AG04449 (cell line): ENCODE measurements at regions not wholly inside any gene's neighbourhood (a gene's known extent, or its start where the extent isn't known, plus 50 kb on each side); places are given as distances from the start of the nearest gene placed in this dataset.
"Not testable (repeated sequence)": the region's sequence is repeated elsewhere in the genome, so short reads cannot be mapped to it uniquely, and the experiment has no call there.

Source experiments
- CTCF ChIA-PET: fragments of 350-600 bp; formaldehyde crosslinking; extraction: SDS; loops from one replicate; lab custom pipeline; 2021; ENCODE audit warnings: antibody characterized with exemption; lab: Yijun Ruan, JAX
- POLR2A ChIA-PET: fragments of 400-600, 350-600 bp; formaldehyde crosslinking; extraction: SDS; loops from one replicate; lab custom pipeline; 2020; ENCODE audit warnings: antibody characterized with exemption, inconsistent platforms; lab: Yijun Ruan, JAX
- DNase-seq: peaks from one replicate; pipeline ENCODE4 v3.0.0-alpha.2; 2010; ENCODE audit warnings: low read depth, low spot score
- H3K4me3 ChIP-seq: 2 replicates; pipeline ENCODE4 v1.5.1; 2011; ENCODE audit warnings: low read depth, mild to moderate bottlenecking, control low read depth, low read length
- TF ChIP-seq, protein P1 (sequence below): IDR thresholded peaks from one replicate; pipeline ENCODE4 v1.5.1; 2011; ENCODE audit warnings: mild to moderate bottlenecking, moderate library complexity, low read length, control low read depth, inconsistent platforms; ENCODE audit not compliant: insufficient read depth; ENCODE audit errors: missing control alignments

- peak; percentile 77 for DNase-seq
- no peak overlapping the region for H3K4me3 ChIP-seq
- POLR2A ChIA-PET = interaction anchor here (0.6 to 2.0 kb wide), 4 partner anchors 33 to 286 kb away, joined by 3 to 17 read pairs (median 3); no protein-coding TSS in a partner anchor
- CTCF ChIA-PET = no interaction called here
- TF ChIP-seq, protein P1, sequence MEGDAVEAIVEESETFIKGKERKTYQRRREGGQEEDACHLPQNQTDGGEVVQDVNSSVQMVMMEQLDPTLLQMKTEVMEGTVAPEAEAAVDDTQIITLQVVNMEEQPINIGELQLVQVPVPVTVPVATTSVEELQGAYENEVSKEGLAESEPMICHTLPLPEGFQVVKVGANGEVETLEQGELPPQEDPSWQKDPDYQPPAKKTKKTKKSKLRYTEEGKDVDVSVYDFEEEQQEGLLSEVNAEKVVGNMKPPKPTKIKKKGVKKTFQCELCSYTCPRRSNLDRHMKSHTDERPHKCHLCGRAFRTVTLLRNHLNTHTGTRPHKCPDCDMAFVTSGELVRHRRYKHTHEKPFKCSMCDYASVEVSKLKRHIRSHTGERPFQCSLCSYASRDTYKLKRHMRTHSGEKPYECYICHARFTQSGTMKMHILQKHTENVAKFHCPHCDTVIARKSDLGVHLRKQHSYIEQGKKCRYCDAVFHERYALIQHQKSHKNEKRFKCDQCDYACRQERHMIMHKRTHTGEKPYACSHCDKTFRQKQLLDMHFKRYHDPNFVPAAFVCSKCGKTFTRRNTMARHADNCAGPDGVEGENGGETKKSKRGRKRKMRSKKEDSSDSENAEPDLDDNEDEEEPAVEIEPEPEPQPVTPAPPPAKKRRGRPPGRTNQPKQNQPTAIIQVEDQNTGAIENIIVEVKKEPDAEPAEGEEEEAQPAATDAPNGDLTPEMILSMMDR = no peak
Observed at GRCh38 chrX:45803383-45803921, 602.8 kb upstream of the DIPK2B start.

DNA sequence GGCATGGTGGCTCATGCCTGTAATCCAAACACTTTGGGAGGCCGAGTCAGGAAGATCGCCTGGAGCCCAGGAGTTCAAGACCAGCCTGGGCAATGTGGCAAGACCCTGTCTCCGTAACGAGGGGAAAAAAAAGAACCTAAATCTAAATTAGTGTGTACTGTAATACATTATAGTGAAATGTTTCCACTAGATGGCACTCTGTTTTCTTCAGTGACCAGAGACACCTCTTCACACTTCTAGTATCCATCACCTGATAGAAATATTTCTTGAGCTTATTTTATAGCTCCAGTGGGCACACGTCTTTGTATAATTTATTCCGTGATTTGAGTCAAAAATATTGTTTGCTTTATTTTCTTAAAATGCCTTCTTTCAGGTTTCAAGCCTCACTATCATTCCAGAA, 600.9 kb upstream of the DIPK2B start:
- TF ChIP-seq, protein P1 = no peak
- H3K4me3 ChIP-seq = no peak overlapping the region
- POLR2A ChIA-PET = interaction anchor here (0.9 to 2.0 kb wide), 2 partner anchors 31 to 92 kb away, joined by 3 to 17 read pairs; no protein-coding TSS in a partner anchor
- DNase-seq = no peak
- CTCF ChIA-PET = interaction anchor here (0.8 to 2.4 kb wide), 10 partner anchors 12 to 606 kb away, joined by 3 to 10 read pairs (median 5); no protein-coding TSS in a partner anchor

GRCh38 chrX:45800746-45801453, 600.2 kb upstream of the DIPK2B start:
- POLR2A ChIA-PET = interaction anchor here (0.7 kb wide), 1 partner anchor 31 kb away, joined by 3 read pairs; no protein-coding TSS in a partner anchor
- CTCF ChIA-PET = interaction anchor here (0.7 to 2.4 kb wide), 9 partner anchors 12 to 607 kb away, joined by 3 to 10 read pairs (median 6); no protein-coding TSS in a partner anchor
- not testable (repeated sequence) for DNase-seq, H3K4me3 ChIP-seq

DNA sequence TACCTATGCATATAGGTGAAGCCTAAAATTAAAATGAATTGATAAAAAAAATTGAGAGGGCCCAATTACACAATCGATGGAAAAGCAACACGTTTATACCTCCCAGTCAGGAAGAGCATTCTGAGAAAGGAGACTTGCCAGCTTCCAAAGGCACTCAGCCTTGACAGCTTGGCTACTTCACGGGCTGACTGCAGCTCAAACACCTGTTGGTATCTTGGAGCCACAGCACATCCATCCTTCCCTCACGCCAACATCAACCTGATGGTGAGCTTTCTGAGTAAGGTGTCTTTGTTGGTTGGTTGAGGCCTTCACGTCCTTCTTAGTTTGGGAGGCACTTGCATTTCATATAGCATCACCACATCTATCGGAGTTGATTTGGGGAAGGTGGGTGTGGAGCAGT, 598.9 kb upstream of the DIPK2B start:
- CTCF ChIA-PET = no interaction called here
- POLR2A ChIA-PET = no interaction called here
- no peak for DNase-seq
- H3K4me3 ChIP-seq = no peak overlapping the region
- TF ChIP-seq, protein P1 = no peak

DNA sequence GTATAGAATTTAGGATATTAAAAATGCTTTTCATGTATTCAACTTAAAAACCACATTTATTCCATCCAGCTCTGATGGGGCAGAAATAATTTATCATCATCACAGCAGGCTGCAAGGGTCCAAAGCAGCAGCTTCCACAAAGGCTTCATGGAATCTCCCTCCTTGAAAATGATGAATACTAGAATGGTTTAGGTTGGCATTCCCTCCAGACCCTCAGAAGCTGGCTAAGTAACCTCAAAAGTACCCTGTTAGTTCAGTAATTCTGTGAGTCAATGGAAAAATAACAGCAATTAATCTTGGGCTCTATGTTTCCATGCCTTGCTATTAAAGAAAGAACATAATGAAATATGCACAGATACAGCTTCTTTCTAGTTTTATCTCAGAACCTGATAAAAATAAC, 594.9 kb upstream of the DIPK2B start:
- no peak overlapping the region for H3K4me3 ChIP-seq
- TF ChIP-seq, protein P1 = no peak
- POLR2A ChIA-PET = interaction anchor here (0.7 to 1.1 kb wide), 2 partner anchors 22 to 30 kb away, joined by 3 to 4 read pairs; no protein-coding TSS in a partner anchor
- DNase-seq = no peak
- CTCF ChIA-PET = no interaction called here

DNA sequence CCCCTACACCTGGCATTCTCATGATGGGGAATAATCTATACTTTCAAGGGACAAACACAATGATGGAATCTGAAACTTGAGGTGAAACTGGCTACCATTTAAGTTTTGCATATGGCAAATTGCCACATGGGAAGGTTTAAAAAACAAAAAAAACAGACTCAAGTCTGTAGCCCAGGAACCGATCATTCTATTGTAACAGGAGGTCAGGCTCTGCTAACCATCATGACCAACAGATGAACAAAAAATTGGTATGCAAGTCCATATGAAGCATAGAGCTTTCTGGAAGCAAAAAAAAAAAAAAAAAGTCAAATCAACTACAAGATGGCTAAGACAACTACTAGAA, 594.3 kb upstream of the DIPK2B start:
- H3K4me3 ChIP-seq = no peak overlapping the region
- ChIA-PET CTCF (interaction anchor here (1.2 kb wide), 1 partner anchor 12 kb away, joined by 3 read pairs; no protein-coding TSS in a partner anchor), POLR2A (no interaction called here)
- no peak for DNase-seq
- TF ChIP-seq, protein P1 = no peak
